Erythroblast (primary cell): ENCODE measurements at regions not wholly inside any gene's neighbourhood (a gene's known extent, or its start where the extent isn't known, plus 50 kb on each side); places are given as distances from the start of the nearest gene placed in this dataset.
"Not testable (repeated sequence)": the region's sequence is repeated elsewhere in the genome, so short reads cannot be mapped to it uniquely, and the experiment has no call there.

Experiments used
- DNase-seq, 2 experiments: peaks; one replicate each; lab custom pipeline; 2025; lab: John Stamatoyannopoulos, UW
- GATA1 ChIP-seq: IDR thresholded peaks from 2 replicates; pipeline ENCODE4 v1.6.1; 2011; ENCODE audit warnings: low read depth, mild to moderate bottlenecking, control low read depth, low read length, moderate library complexity
- POLR2A ChIP-seq: IDR thresholded peaks from 2 replicates; pipeline ENCODE4 v1.6.1; 2011; ENCODE audit warnings: mild to moderate bottlenecking, low read length

GRCh38 chr15:34528055-34528754 is 55.2 kb downstream of the GOLGA8B start:
- DNase-seq = not testable (repeated sequence)

GRCh38 chr15:34527641-34528040 is 55.8 kb downstream of the GOLGA8B start:
- not testable (repeated sequence) for DNase-seq

- not testable (repeated sequence) for DNase-seq
Observed at GRCh38 chr15:34523849-34524248, 59.6 kb downstream of the GOLGA8B start.

- DNase-seq = not testable (repeated sequence)
Observed at GRCh38 chr15:34522601-34523000, 60.9 kb downstream of the GOLGA8B start.

- not testable (repeated sequence) for DNase-seq
Observed at GRCh38 chr15:34521802-34522485, 61.5 kb downstream of the GOLGA8B start.

- no peak for TF ChIP-seq GATA1
- TF ChIP-seq POLR2A = no peak
- DNase-seq = no peak
Observed at GRCh38 chr15:34520566-34520965, 62.9 kb downstream of the GOLGA8B start.

- DNase-seq = not testable (repeated sequence)
Observed at GRCh38 chr15:34520010-34520409, 63.4 kb downstream of the GOLGA8B start.

GRCh38 chr15:34514251-34514670 is 69.2 kb downstream of the GOLGA8B start:
- TF ChIP-seq GATA1 (no peak), POLR2A (no peak)
- DNase-seq = peak; percentile 46 to 51

GRCh38 chr15:34512628-34513027 is 70.8 kb downstream of the GOLGA8B start:
- no peak for TF ChIP-seq GATA1
- no peak for TF ChIP-seq POLR2A
- DNase-seq = no peak

GRCh38 chr15:34501131-34501530 is 63.5 kb upstream of the GOLGA8A start:
- no peak for DNase-seq
- TF ChIP-seq GATA1 (no peak), POLR2A (no peak)

- DNase-seq = no peak
- TF ChIP-seq GATA1 (no peak), POLR2A (no peak)
Observed at GRCh38 chr15:34496207-34496995, 58.8 kb upstream of the GOLGA8A start.

GRCh38 chr15:34495707-34496106 is 58.1 kb upstream of the GOLGA8A start:
- DNase-seq = not testable (repeated sequence)

- TF ChIP-seq GATA1 (no peak), POLR2A (no peak)
- no peak for DNase-seq
Observed at GRCh38 chr15:34494084-34494399, 56.4 kb upstream of the GOLGA8A start.

- no peak for TF ChIP-seq GATA1
- TF ChIP-seq POLR2A = no peak
- no peak for DNase-seq
Observed at GRCh38 chr15:34493001-34493400, 55.4 kb upstream of the GOLGA8A start.

- DNase-seq = not testable (repeated sequence)
Observed at GRCh38 chr15:34491488-34491887, 53.9 kb upstream of the GOLGA8A start.
